GM12892 (cell line): ENCODE measurements at regions not wholly inside any gene's neighbourhood (a gene's known extent, or its start where the extent isn't known, plus 50 kb on each side); places are given as distances from the start of the nearest gene placed in this dataset.

Source experiments
- DNase-seq: peaks from one replicate; pipeline ENCODE4 v3.0.0; 2011; ENCODE audit not compliant: insufficient read length
- FAIRE-seq: peaks from 2 replicates; lab custom pipeline; 2011; peaks lifted over from hg19 to GRCh38; lab: Jason Lieb, UNC
- POLR2A ChIP-seq: IDR thresholded peaks from 2 replicates; pipeline ENCODE4 v1.6.1; 2011; ENCODE audit warnings: low read depth, low read length, control low read depth
- POLR2AphosphoS5 ChIP-seq: IDR thresholded peaks from 2 replicates; pipeline ENCODE4 v1.6.1; 2011; ENCODE audit warnings: low read depth, low read length, control low read depth
- TAF1 ChIP-seq: IDR thresholded peaks from 2 replicates; pipeline ENCODE4 v1.6.1; 2011; ENCODE audit warnings: low read depth, mild to moderate bottlenecking, control low read depth, low read length, borderline replicate concordance

- DNase-seq (no peak), FAIRE-seq (no peak)
- TF ChIP-seq POLR2AphosphoS5: no peak
- no peak for TF ChIP-seq TAF1
- TF ChIP-seq POLR2A: no peak
Observed at GRCh38 chr2:60002183-60002867, 551.1 kb downstream of the BCL11A start.

GRCh38 chr2:60000686-60001085 is 552.8 kb downstream of the BCL11A start:
- no peak for FAIRE-seq
- no peak for TF ChIP-seq POLR2A
- TF ChIP-seq POLR2AphosphoS5: no peak
- no peak for DNase-seq

DNA sequence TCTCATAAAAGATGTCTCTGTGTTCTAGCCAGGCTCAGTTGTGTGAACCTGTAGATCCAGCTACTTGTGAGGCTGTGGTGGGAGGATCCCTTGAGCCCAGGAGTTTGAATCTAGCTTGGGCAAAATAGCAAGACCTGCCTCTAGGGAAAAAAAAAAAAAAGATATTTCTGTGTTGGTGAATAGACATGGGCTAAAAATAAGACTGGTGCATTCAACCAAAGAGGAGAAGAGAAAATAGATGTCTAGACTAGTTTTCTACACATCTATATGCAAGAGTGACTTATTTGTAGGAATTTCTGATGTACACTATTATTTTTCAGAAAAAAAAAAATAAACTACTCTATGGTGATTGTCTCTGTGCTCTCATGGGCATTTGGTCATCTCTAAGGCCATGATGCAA is 555.1 kb downstream of the BCL11A start:
- FAIRE-seq (no peak), DNase-seq (no peak)
- TF ChIP-seq POLR2AphosphoS5: no peak
- no peak for TF ChIP-seq POLR2A
- TF ChIP-seq TAF1: no peak

- no peak for TF ChIP-seq POLR2AphosphoS5
- no peak for TF ChIP-seq POLR2A
- no peak for TF ChIP-seq TAF1
- DNase-seq (no peak), FAIRE-seq (no peak)
Observed at GRCh38 chr2:59997371-59997770, 556.1 kb downstream of the BCL11A start.

DNA sequence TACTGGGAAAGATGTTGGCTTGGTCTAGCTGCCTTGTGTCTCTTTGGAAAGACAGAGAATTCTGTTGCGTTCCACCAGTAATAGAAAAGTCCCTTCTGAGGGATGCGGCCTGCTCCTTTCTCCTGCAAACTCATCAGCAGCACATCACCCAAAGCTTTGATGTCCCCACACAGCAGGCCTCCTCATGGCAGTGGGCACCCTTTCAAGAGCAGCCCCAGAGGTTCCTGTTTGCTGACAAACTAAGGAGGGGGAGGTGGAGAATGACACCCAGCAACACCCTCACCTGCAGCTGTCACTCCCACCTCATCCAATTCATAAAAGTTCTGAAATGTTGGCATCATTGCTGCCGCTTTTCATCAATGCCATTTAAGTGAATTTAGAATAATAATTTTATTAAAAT is 556.6 kb downstream of the BCL11A start:
- FAIRE-seq: no peak
- DNase-seq: no peak
- TF ChIP-seq POLR2A (no peak), TAF1 (no peak), POLR2AphosphoS5 (no peak)

GRCh38 chr2:59993726-59994125 is 559.7 kb downstream of the BCL11A start:
- FAIRE-seq: no peak
- no peak for DNase-seq
- no peak for TF ChIP-seq TAF1
- no peak for TF ChIP-seq POLR2A
- TF ChIP-seq POLR2AphosphoS5: no peak

- TF ChIP-seq TAF1 (no peak), POLR2A (no peak), POLR2AphosphoS5 (no peak)
- DNase-seq (no peak), FAIRE-seq (no peak)
Observed at GRCh38 chr2:59988341-59988740, 565.1 kb downstream of the BCL11A start.

DNA sequence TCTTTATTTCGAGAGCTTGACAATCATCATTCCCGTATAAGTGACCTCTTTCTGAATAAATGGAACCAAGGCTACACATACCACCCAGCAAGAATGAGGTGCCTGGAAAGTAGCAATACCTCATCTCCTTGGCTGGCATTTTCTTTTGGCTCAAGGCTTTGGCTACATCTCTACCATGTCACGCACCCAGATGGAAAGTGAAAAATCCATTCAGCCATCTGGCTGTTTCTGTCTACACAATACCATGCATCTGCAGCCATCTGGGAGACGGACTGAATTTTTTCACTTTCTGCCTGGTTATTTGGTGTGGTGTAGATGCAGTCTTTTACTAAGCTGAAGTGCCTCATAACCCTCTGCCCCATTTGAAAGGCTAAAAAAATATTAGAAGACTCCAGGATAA is 566.9 kb downstream of the BCL11A start:
- DNase-seq (no peak), FAIRE-seq (no peak)
- TF ChIP-seq POLR2AphosphoS5 (no peak), POLR2A (no peak), TAF1 (no peak)

DNA sequence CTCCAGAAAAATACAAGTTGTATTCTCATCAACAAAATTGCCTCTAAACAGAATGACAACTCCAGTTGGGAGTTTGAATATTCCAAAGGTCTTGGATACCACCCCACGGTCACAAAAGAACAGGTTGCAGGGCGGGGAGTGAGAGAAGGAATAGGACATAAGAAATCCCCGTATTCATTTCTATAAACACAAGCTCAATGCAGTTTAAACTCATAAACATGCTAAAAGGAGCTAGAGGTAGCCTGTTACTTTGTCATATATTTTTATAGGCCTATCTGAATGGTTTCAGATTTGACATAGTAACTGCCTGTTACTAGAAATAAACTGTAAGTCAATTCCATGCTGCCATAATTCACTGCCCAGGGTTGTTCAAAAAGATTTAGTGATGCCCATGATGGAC is 567.5 kb downstream of the BCL11A start:
- TF ChIP-seq POLR2AphosphoS5 (no peak), POLR2A (no peak), TAF1 (no peak)
- DNase-seq: no peak
- no peak for FAIRE-seq

DNA sequence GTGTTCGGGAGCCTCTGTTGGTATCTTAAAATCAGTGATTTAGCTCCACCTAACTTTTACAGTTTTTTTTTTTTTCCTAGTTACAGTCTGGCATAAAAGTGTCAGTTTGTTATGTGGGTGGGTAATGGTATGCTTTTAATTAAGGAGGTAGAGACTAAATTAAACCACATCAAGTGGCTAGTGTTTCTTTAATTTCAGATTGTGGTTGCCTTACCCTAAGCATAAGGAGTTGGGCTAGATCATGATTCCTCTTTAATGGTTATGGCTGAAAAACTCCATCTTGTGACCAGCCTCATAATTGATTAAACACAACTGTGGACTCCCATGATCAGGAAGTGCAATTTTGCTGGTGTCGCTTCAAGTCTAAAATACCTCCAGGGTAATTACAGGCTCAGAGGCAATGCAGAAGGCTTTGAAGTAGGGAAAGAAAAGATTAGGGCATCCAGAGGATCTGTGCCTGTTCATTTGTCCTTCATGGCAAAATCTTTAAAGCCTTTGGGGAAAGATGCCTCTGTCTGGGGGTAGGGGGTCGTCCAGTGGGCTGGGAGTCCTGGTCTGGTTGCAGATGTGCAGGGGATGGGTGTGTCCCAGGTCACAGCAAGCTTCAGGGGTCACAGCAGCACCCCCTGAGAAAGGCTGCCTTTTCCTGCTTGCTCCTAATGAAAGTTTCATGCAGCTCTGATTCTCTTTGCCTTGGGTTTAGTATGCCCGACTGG is 579.2 kb downstream of the BCL11A start:
- FAIRE-seq: no peak
- TF ChIP-seq POLR2A: no peak
- no peak for TF ChIP-seq POLR2AphosphoS5
- no peak for TF ChIP-seq TAF1

DNA sequence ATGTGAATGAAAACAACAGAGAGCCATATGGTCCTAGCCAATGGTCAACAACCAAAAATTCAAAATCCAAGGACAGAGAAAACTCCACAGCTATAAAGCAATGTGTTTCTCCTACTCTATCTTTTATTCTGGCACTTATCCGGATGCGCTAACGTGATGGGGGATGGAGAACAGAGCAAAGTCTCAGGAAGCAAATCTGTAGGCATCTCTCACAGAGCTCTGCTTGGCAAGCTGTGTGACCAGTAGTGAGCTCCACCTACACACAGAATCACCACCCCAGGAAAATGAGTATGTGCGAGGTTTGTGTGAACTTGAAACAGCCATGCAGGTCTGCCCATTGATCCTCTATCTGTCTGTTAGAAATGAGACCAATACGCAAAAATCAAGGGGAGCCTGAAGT is 584.3 kb downstream of the BCL11A start:
- no peak for DNase-seq
- no peak for FAIRE-seq
- TF ChIP-seq TAF1 (no peak), POLR2AphosphoS5 (no peak), POLR2A (no peak)

More for the DNA sequence above, 579.2 kb downstream of the BCL11A start:
- DNase-seq: no peak

DNA sequence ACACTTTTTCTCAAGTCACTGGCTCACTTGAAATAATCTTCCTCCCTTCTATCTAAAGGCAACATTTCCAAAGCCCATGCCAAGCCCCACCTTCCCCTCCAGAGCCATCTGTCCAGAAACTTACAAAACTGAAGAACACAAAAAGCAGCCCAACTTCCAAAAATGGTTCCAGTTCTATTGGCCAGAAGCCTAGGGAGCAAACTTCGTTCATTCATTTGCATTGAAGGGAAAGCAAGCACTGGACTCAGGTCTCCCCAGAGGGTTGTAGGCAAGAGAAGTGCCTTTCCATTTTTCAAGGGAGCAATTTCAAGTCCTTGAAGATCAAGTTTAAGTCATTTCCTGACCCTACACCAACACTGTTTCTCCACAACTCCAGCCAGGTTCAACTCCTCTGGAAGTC is 585.0 kb downstream of the BCL11A start:
- no peak for FAIRE-seq
- no peak for TF ChIP-seq POLR2A
- no peak for TF ChIP-seq POLR2AphosphoS5
- no peak for TF ChIP-seq TAF1
- DNase-seq: no peak

- TF ChIP-seq TAF1 (no peak), POLR2AphosphoS5 (no peak), POLR2A (no peak)
- FAIRE-seq: no peak
- no peak for DNase-seq
Observed at GRCh38 chr2:59967691-59968090, 585.8 kb downstream of the BCL11A start.

GRCh38 chr2:59963157-59963556 is 590.3 kb downstream of the BCL11A start:
- no peak for DNase-seq
- TF ChIP-seq POLR2A (no peak), POLR2AphosphoS5 (no peak), TAF1 (no peak)
- FAIRE-seq: no peak
